ENCODE measurements at regions not wholly inside any gene's neighbourhood (a gene's known extent, or its start where the extent isn't known, plus 50 kb on each side); places are given as distances from the start of the nearest gene placed in this dataset.
A peak's percentile ranks its signal among the peaks of the same experiment; 100 is the strongest.
"Not testable (repeated sequence)": the region's sequence is repeated elsewhere in the genome, so short reads cannot be mapped to it uniquely, and the experiment has no call there.

DNA sequence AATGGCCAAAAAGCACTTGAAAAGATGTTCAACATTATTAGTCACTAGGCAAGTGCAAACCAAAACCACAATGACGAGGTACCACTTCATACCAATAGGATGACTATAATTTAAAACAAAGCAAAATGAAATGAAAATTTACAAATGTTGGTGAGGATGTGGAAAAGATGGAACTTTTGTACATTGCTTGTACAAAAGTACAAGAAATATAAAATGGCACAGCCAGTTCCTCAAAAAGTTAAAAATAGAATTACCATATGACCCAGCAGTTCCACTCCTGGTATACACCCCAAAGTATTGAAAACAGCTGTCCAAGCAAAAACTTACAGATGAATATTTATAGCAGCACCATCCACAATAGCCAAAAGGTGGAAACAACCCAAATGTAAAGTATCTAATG, 107.8 kb upstream of the XPO1 start:
- TF ChIP-seq, protein P1, sequence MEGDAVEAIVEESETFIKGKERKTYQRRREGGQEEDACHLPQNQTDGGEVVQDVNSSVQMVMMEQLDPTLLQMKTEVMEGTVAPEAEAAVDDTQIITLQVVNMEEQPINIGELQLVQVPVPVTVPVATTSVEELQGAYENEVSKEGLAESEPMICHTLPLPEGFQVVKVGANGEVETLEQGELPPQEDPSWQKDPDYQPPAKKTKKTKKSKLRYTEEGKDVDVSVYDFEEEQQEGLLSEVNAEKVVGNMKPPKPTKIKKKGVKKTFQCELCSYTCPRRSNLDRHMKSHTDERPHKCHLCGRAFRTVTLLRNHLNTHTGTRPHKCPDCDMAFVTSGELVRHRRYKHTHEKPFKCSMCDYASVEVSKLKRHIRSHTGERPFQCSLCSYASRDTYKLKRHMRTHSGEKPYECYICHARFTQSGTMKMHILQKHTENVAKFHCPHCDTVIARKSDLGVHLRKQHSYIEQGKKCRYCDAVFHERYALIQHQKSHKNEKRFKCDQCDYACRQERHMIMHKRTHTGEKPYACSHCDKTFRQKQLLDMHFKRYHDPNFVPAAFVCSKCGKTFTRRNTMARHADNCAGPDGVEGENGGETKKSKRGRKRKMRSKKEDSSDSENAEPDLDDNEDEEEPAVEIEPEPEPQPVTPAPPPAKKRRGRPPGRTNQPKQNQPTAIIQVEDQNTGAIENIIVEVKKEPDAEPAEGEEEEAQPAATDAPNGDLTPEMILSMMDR (conservative IDR thresholded peaks at IDR 0.05; ENCODE audit: low read depth, low read length) = no peak
- DNase-seq (ENCODE audit: low read depth) = peak; percentile 88
- no peak overlapping the region for H3K4me3 ChIP-seq (ENCODE audit: low read depth, low read length)

DNA sequence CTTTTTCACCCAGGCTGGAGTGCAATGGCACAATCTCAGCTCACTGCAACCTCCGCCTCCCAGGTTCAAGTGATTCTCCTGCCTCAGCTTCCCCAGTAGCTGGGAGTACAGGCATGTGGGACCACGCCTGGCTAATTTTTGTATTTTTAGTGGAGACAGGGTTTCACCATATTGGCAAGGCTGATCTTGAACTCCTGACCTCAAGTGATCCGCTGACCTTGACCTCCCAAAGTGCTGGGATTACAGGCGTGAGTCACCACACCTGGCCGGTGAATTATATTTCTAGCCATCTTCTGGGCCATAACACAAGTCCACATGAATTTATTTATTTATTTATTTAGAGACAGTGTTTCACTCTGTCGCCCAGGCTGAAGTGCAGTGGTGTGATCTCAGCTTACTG, 105.0 kb upstream of the XPO1 start:
- H3K4me3 ChIP-seq (ENCODE audit: low read depth, low read length); DNase-seq (ENCODE audit: low read depth): not testable (repeated sequence)

DNA sequence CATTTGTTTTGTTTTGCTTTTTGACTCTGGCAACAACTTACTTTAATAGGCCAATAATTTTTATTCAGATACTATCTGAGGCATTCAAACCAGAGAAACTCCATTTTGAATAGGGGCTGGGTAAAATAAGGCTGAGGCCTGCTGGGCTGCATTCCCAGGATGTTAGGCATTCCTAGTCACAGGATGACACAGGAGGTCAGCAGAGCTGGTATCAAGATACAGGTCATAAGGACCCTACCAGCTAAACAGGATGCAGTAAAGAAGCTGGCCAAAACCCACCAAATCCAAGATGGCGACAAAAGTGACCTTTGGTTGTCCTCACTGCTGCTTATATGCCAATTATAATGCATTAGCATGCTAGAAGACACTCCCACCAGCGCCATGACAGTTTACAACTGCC, 102.2 kb upstream of the XPO1 start:
- no peak for DNase-seq (ENCODE audit: low read depth)
- TF ChIP-seq, protein P1 (conservative IDR thresholded peaks at IDR 0.05; ENCODE audit: low read depth, low read length) = no peak
- H3K4me3 ChIP-seq (ENCODE audit: low read depth, low read length) = no peak overlapping the region

DNA sequence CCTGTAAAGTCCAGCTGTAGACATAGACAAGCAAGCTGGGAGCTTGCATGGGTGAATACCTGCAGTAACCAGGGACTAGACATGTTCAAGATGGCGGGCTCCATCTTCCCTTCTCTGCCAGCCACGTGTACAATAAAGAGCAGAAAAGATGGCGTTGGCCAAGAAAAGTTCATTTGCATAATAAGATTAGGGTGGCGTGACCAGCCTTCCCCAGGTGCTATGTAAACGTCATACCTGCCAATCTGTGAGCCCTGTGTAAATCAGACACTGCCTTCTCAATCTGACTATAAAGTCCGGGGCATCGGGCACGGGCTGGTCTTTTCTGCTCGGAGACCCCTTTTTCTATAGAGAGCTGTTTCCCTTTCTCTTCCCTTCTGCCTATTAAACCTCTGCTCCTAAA, 101.6 kb upstream of the XPO1 start:
- TF ChIP-seq, protein P1 (conservative IDR thresholded peaks at IDR 0.05; ENCODE audit: low read depth, low read length) = no peak
- H3K4me3 ChIP-seq (ENCODE audit: low read depth, low read length) = no peak overlapping the region
- DNase-seq (ENCODE audit: low read depth) = no peak

DNA sequence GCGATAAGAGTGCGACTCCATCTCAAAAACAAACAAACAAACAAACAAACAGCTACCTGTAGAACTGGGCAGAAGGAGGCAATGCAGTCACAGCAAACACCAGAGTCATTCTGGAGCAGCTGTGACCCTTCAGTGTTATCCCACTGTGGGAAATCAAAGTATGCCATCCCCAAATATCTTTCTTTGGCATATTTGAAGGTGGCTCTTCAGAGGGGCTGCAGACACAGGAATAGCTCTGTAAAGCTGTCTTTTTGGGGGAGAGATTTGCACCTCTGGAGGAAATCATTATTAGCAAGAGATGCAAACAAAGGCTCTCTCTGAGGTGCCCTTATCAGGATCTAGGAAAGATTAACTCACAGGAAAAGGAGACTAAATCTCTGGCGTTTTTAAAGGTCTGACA, 98.5 kb upstream of the XPO1 start:
- no peak overlapping the region for H3K4me3 ChIP-seq (ENCODE audit: low read depth, low read length)
- no peak for DNase-seq (ENCODE audit: low read depth)
- TF ChIP-seq, protein P1 (conservative IDR thresholded peaks at IDR 0.05; ENCODE audit: low read depth, low read length) = no peak

DNA sequence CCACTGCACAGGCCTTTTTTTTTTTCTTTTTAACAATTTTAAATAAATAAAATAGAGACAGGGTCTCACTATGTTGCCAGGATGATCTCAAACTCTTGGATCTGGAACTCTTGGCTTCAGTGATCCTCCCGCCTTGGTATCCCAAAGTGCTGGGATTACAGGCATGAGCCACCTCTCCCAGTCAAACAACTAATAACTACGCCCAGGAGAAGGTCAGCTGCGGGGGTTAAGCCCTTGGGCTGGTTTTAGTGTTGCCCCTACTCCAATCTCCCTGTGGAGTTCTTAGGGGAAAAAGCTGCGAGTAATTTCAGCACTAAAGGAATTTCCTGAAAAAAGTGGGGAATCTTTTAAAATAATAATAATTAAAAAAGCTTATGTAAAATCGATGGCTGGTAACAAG, 96.4 kb upstream of the XPO1 start:
- DNase-seq (ENCODE audit: low read depth) = no peak
- TF ChIP-seq, protein P1 (conservative IDR thresholded peaks at IDR 0.05; ENCODE audit: low read depth, low read length) = no peak
- H3K4me3 ChIP-seq (ENCODE audit: low read depth, low read length) = no peak overlapping the region

DNA sequence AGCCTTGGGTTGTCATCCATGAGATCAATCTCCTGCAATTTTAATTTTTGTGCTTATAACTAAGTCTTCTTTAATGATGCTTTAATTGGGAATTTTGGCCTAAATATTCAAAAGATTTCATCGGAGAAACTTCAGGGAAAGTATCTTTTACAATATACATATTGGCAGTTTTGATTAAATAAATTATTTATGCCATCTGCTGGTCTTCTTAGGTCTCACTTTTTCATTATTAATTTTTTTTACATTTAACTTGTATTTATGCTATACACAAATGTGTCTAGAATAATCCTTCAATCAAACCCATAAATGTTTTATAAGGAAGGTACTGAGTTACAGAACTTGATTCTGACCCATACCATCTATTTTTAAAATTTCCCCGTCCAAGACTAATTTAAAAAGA, 95.1 kb upstream of the XPO1 start:
- no peak overlapping the region for H3K4me3 ChIP-seq (ENCODE audit: low read depth, low read length)
- TF ChIP-seq, protein P1 (conservative IDR thresholded peaks at IDR 0.05; ENCODE audit: low read depth, low read length) = peak; percentile 14
- no peak for DNase-seq (ENCODE audit: low read depth)

Measured in choroid plexus epithelial cell (primary cell).